HL-60 (cell line): ENCODE measurements at regions not wholly inside any gene's neighbourhood (a gene's known extent, or its start where the extent isn't known, plus 50 kb on each side); places are given as distances from the start of the nearest gene placed in this dataset.

Source experiments
- DNase-seq, 2 experiments: peaks; one replicate each; pipeline ENCODE4 v3.0.0-alpha.2; 2010 to 2020; ENCODE audit warnings: low read depth in 1 of 2, low spot score in 1 of 2
- H3K27ac ChIP-seq: fragments of 250-450 bp; sonication (Bioruptor Pico); replicated peaks from 2 replicates; pipeline ENCODE4 v1.5.1; 2020; ENCODE audit warnings: mild to moderate bottlenecking, moderate library complexity
- H3K27me3 ChIP-seq: fragments of 250-450 bp; sonication (Bioruptor Pico); 2 replicates; pipeline ENCODE4 v1.5.1; 2021; ENCODE audit warnings: mild to moderate bottlenecking, moderate library complexity; ENCODE audit not compliant: insufficient read depth, poor library complexity, severe bottlenecking
- H3K4me3 ChIP-seq: replicated peaks from 2 replicates; pipeline ENCODE4 v1.5.1; 2011; ENCODE audit warnings: mild to moderate bottlenecking, control low read depth, low read length; ENCODE audit not compliant: insufficient read depth
- CTCF ChIP-seq: IDR thresholded peaks from one replicate; pipeline ENCODE4 v1.5.1; 2011; ENCODE audit warnings: low read length, control low read depth, inconsistent platforms; ENCODE audit not compliant: insufficient read depth
- GABPA ChIP-seq: IDR thresholded peaks from 2 replicates; pipeline ENCODE4 v1.6.1; 2012; ENCODE audit warnings: low read depth
- POLR2AphosphoS5 ChIP-seq: IDR thresholded peaks from 2 replicates; pipeline ENCODE4 v1.6.1; 2012; ENCODE audit warnings: low read depth
- REST ChIP-seq: IDR thresholded peaks from 2 replicates; pipeline ENCODE4 v1.6.1; 2012; ENCODE audit warnings: low read depth; ENCODE audit not compliant: insufficient replicate concordance
- SPI1 ChIP-seq: IDR thresholded peaks from 2 replicates; pipeline ENCODE4 v1.6.1; 2012; ENCODE audit warnings: low read depth, mild to moderate bottlenecking, borderline replicate concordance

GRCh38 chr9:78767490-78767889, 470.6 kb downstream of the PSAT1 start:
- Histone ChIP-seq H3K27ac (no peak overlapping the region), H3K27me3 (no peaks in the 10 kb centered on the region), H3K4me3 (no peak overlapping the region)
- DNase-seq = no peak
- TF ChIP-seq CTCF = no peak
- no peak for TF ChIP-seq SPI1
- TF ChIP-seq GABPA = no peak
- TF ChIP-seq REST = no peak
- TF ChIP-seq POLR2AphosphoS5 = no peak

GRCh38 chr9:78769690-78770089, 472.8 kb downstream of the PSAT1 start:
- Histone ChIP-seq H3K27ac (no peak overlapping the region), H3K27me3 (no peaks in the 10 kb centered on the region), H3K4me3 (no peak overlapping the region)
- DNase-seq = no peak
- TF ChIP-seq SPI1 = no peak
- no peak for TF ChIP-seq POLR2AphosphoS5
- no peak for TF ChIP-seq CTCF
- TF ChIP-seq REST = no peak
- TF ChIP-seq GABPA = no peak

GRCh38 chr9:78775211-78775610, 478.3 kb downstream of the PSAT1 start:
- TF ChIP-seq GABPA (no peak), REST (no peak), SPI1 (no peak), CTCF (no peak), POLR2AphosphoS5 (no peak)
- Histone ChIP-seq H3K27me3 (no peaks in the 10 kb centered on the region), H3K4me3 (no peak overlapping the region), H3K27ac (no peak overlapping the region)
- DNase-seq = no peak
